ENCODE measurements at regions not wholly inside any gene's neighbourhood (a gene's known extent, or its start where the extent isn't known, plus 50 kb on each side); places are given as distances from the start of the nearest gene placed in this dataset.

DNA sequence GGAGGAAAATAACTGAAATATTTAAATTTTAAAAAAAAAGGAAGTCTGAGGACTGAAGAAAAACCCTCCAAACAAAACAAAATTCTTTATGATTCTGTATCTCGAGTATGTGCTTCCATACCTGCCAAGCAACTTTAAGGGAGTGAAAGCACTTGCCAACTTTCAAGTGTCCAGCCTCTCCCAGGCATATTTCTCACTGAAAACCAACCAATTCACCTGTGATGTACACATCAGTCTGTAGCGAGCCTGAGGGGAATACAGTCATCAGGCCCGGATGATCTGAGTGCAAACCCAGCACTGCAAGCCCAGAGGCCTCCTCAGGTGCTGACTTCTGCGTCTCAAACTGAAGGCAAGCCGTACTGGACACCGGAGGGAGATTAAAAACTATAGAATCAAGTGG is 164.8 kb upstream of the NT5E start:
- TF ChIP-seq, protein P1, sequence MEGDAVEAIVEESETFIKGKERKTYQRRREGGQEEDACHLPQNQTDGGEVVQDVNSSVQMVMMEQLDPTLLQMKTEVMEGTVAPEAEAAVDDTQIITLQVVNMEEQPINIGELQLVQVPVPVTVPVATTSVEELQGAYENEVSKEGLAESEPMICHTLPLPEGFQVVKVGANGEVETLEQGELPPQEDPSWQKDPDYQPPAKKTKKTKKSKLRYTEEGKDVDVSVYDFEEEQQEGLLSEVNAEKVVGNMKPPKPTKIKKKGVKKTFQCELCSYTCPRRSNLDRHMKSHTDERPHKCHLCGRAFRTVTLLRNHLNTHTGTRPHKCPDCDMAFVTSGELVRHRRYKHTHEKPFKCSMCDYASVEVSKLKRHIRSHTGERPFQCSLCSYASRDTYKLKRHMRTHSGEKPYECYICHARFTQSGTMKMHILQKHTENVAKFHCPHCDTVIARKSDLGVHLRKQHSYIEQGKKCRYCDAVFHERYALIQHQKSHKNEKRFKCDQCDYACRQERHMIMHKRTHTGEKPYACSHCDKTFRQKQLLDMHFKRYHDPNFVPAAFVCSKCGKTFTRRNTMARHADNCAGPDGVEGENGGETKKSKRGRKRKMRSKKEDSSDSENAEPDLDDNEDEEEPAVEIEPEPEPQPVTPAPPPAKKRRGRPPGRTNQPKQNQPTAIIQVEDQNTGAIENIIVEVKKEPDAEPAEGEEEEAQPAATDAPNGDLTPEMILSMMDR (IDR thresholded peaks at IDR 0.05; ENCODE audit: insufficient read depth, low read depth, low read length): no peak
- TF ChIP-seq EZH2 (IDR thresholded peaks at IDR 0.05; ENCODE audit: insufficient read depth, low read length): no peak
